NT2/D1 (cell line): ENCODE measurements at regions not wholly inside any gene's neighbourhood (a gene's known extent, or its start where the extent isn't known, plus 50 kb on each side); places are given as distances from the start of the nearest gene placed in this dataset.

ENCODE experiments used
- SUZ12 ChIP-seq: IDR thresholded peaks from 2 replicates; pipeline ENCODE4 v1.6.1; 2011; ENCODE audit not compliant: insufficient read length, insufficient read depth; ENCODE audit errors: extremely low read depth
- YY1 ChIP-seq: IDR thresholded peaks from 2 replicates; pipeline ENCODE4 v1.6.1; 2011; ENCODE audit not compliant: insufficient read length, insufficient read depth
- ZNF274 ChIP-seq: IDR thresholded peaks from 2 replicates; pipeline ENCODE4 v1.6.1; 2011; ENCODE audit warnings: mild to moderate bottlenecking, low read depth, low read length

DNA sequence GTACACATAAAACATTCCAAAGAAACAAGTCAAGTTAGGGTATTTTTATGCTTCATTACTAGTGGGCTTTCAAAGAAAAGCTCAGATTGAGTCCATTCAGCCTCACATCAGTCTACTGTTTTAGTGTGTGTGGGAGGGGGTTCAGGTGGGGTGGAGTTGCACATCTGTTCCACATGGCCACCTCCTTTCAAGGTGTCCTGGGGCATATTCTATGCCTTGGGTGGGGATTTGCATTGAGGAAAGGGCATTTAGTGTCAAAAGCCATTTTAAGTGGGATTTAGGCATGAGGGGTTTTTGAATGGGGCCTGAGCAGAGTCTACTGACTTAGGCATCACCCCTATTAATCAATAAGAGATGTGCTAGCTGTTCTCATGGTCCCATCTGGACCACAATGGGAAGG lies 983.1 kb downstream of the TLE4 start:
- no peak for TF ChIP-seq YY1
- no peak for TF ChIP-seq ZNF274
- no peak for TF ChIP-seq SUZ12
